ENCODE measurements at regions not wholly inside any gene's neighbourhood (a gene's known extent, or its start where the extent isn't known, plus 50 kb on each side); places are given as distances from the start of the nearest gene placed in this dataset.

DNA sequence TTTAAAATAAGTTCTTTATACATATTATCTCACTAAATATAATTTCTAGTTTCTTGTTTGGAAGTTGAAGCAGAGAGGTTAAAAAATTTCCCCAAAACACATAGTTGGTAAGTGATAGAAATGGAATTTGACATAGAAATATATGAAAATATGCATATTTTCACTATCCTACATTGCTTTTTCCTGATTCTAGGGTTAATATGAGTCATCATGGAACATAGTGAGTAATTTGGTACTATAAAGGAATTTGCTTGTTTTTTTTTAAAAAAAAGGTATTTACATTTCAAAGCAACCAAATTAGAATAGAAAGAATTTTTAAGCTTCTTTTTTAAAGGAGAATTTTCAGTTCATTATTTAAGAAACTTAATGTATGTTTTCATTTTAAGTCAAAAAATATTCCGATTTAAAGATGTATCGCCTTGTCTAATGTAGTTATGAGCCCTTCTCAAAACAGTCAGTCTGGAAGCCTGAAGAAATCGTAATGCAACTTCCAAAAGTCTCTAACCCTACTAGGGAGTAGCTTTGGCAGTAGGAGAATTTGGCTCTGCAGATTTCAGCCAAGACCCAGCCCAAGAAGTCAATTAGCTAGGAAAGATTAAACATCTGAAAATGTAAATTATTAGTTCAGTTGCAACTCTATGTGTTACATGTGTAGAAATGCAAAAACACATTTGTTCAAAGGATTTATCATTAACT, 147.3 kb downstream of the RDH14 start:
- TF ChIP-seq CTCF (IDR thresholded peaks at IDR 0.05; ENCODE audit: extremely low read depth in 1 of 2, insufficient read depth in 1 of 2, low read depth in 1 of 2, low read length in 2 of 2) = no peak
- no peak for TF ChIP-seq MYC (IDR thresholded peaks at IDR 0.05; ENCODE audit: low read depth, low read length)
- TF ChIP-seq POLR2A (IDR thresholded peaks at IDR 0.05; ENCODE audit: low read depth, low read length) = no peak
- TF ChIP-seq, protein P1, sequence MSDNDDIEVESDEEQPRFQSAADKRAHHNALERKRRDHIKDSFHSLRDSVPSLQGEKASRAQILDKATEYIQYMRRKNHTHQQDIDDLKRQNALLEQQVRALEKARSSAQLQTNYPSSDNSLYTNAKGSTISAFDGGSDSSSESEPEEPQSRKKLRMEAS (IDR thresholded peaks at IDR 0.05; ENCODE audit: insufficient read depth, insufficient read length) = no peak

Measured in endothelial cell of umbilical vein (primary cell).